Activated naive CD4-positive, alpha-beta T cell treated with anti-CD3 and anti-CD28 coated beads, Interleukin-2, amount 10 ng/mL, durations not matched to agents 7 days and 5 days (primary cell): ENCODE measurements at regions not wholly inside any gene's neighbourhood (a gene's known extent, or its start where the extent isn't known, plus 50 kb on each side); places are given as distances from the start of the nearest gene placed in this dataset.
"Not testable (repeated sequence)": the region's sequence is repeated elsewhere in the genome, so short reads cannot be mapped to it uniquely, and the experiment has no call there.

Experiments used
- CTCF ChIA-PET: fragments of 350-600 bp; sonication (Branson Sonifier 250); formaldehyde crosslinking; loops from one replicate; lab custom pipeline; 2021; ENCODE audit warnings: antibody characterized with exemption; lab: Charles Lee
- DNase-seq: peaks from one replicate; pipeline ENCODE4 v3.0.0-alpha.2; 2020
- H3K27ac Mint-ChIP-seq: one replicate; pipeline ENCODE4 v1.8.0; 2021; ENCODE audit warnings: mild to moderate bottlenecking, moderate library complexity, mixed read lengths
- H3K27me3 Mint-ChIP-seq: one replicate; pipeline ENCODE4 v1.8.0; 2021; ENCODE audit warnings: mild to moderate bottlenecking, mixed read lengths
- H3K36me3 Mint-ChIP-seq: one replicate; pipeline ENCODE4 v1.8.0; 2021; ENCODE audit warnings: mixed read lengths
- H3K4me1 Mint-ChIP-seq: one replicate; pipeline ENCODE4 v1.8.0; 2021; ENCODE audit warnings: mixed read lengths
- H3K4me3 Mint-ChIP-seq: one replicate; pipeline ENCODE4 v1.8.0; 2021; ENCODE audit warnings: mild to moderate bottlenecking, moderate library complexity, mixed read lengths
- H3K9me3 Mint-ChIP-seq: one replicate; pipeline ENCODE4 v1.8.0; 2021; ENCODE audit warnings: mixed read lengths

DNA sequence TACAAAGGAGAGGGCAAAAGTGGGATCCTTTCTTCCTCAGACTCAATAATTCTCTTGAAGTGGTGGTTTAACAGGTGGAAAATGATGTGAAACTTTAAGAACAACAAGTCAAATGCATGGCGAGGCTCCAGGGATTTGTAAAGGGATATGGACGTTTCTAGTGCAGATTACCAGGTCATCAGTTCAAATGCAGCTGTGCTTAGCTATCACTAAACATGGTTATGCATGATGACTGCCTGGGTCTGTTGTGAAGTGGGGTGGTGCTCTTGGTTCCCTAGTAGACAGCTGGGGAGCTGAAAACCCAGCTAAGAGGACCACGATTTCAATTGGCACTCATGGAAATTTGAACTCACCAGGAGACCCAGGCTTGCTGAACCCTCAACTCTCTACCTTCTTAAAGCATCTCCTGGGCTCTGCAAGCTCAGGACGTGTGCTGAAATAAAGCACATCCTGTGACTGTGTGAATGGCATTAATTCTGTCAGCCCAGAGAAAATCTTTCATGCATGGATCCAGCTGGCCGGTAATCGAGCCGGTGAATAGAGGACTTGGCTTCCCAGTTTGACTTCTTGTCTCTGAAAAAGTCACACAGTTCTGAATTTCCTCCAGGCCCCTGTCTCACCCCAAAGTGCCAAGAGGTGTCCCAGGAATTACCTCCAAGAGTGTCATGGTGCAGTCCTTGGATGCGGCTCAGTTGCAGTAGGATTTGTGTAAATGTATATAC lies 146.1 kb downstream of the MTX2 start:
- no peak for DNase-seq
- CTCF ChIA-PET = no interaction called here
- Mint-ChIP-seq H3K27ac (no peak overlapping the region), H3K27me3 (peaks cover 9% of the 10 kb centered on the region), H3K36me3 (no peaks in the 10 kb centered on the region), H3K4me3 (no peak overlapping the region), H3K9me3 (no peaks in the 10 kb centered on the region), H3K4me1 (no peaks in the 10 kb centered on the region)

DNA sequence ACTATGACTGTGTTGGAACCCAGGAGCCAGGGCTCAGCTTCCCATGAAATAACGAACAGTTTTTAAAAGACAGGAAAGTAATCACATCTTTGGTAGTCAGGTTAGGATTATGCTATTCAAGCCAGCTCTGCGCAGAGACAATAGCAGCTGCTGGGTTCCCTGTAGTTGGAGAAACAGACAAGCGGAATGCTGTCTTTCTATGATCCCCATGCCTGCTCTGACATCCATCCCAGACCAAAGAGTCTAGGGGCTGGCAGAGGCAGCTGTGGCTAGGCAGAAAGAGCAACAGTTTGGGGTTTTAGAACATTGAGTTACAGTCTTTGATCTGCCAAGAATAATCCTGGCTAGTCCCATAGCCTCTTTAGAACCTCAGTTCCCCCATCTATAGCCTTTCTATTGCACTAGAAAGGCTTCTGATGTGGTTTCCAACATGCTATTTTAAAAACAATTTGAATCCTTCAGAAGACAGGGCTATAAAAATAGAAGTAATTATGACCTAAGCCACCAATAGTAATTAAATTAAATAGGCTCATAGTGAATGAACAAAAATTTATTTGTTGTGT lies 146.8 kb downstream of the MTX2 start:
- H3K4me3 Mint-ChIP-seq = no peak overlapping the region
- no peaks in the 10 kb centered on the region for H3K9me3 Mint-ChIP-seq
- H3K27ac Mint-ChIP-seq = no peak overlapping the region
- CTCF ChIA-PET = no interaction called here
- no peaks in the 10 kb centered on the region for H3K4me1 Mint-ChIP-seq
- no peaks in the 10 kb centered on the region for H3K36me3 Mint-ChIP-seq
- H3K27me3 Mint-ChIP-seq = peaks cover 6% of the 10 kb centered on the region
- no peak for DNase-seq

DNA sequence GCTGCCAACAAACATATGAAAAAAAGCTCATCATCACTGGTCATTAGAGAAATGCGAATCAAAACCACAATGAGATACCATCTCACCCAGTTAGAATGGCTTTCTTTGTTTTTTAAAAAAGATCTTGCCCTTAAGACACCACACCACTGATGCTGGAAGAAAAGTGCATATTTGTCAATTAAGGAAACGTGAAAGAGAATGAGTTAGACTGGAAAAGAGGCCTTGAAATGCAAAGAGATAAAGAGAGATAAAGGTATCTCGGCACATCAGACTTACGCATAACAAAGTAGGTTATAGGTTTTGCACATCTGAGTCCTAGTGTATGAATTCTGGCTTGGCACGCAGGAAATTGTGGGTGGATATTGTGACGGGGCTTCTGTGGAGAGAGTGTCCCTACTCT lies 149.5 kb downstream of the MTX2 start:
- no peaks in the 10 kb centered on the region for H3K9me3 Mint-ChIP-seq
- CTCF ChIA-PET = no interaction called here
- H3K4me3 Mint-ChIP-seq = no peak overlapping the region
- H3K4me1 Mint-ChIP-seq = no peaks in the 10 kb centered on the region
- peaks cover 6% of the 10 kb centered on the region for H3K27me3 Mint-ChIP-seq
- no peak for DNase-seq
- H3K36me3 Mint-ChIP-seq = no peaks in the 10 kb centered on the region
- no peak overlapping the region for H3K27ac Mint-ChIP-seq

DNA sequence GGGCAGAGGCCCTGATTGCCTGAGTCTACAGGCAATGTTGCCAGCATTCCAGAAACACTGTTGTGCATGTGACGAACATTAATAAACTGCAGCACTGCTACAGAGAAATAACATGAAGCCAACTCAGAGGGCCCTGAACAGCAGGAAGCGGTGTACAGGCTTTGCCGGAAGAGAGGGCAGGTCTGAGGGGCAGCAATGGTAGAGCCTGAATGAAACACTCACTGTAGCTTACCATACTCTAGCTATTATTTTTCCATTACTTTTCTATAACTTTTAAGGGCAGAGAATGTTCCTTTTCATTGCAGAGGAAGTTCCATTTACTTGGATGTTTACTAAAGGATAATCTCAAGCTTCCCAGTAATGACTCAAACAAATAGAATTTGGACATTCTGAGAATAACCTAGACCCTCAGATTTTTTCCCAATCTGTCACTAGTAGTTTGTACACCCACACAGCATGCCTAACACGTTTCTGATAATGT lies 150.4 kb downstream of the MTX2 start:
- Mint-ChIP-seq H3K27me3 (peaks cover 6% of the 10 kb centered on the region), H3K9me3 (no peaks in the 10 kb centered on the region), H3K4me1 (no peaks in the 10 kb centered on the region), H3K4me3 (no peak overlapping the region), H3K36me3 (no peaks in the 10 kb centered on the region), H3K27ac (no peak overlapping the region)
- DNase-seq = no peak
- CTCF ChIA-PET = no interaction called here

DNA sequence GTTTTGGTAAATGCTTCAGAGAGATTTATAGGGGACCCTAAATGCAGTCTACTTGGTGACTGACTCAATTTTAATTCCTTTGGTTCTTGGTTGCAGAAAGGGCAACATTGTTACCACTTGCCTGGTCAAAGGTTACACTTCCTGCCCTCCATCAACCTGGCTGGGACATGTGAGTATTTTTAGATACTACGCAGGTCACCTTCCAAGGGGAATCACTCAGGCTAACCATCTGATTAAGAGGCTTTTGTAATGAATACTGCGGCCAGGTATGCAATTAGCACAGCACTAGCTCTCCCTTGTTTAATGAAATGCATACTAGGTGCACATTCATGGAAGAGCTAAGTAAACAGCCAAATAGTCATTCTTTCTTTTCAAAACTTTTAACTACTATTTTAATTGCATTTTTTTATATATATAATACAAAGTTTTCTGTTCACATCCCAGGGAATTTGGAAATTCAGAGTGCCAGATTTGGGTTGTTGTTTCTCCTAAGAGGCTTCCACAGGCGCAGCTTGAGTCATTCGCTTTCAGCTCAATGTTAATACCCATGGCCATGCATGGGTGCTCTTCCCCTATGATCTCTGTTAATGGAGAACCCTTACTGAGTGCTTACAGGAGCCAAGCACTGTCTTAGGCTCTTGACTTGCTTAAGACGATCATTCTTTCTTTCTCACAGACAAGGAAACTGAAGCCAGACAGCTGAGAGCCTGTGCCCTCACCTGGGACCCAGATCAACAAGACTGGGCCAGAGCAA lies 152.2 kb downstream of the MTX2 start:
- H3K27me3 Mint-ChIP-seq = peaks cover 6% of the 10 kb centered on the region
- CTCF ChIA-PET = interaction anchor here (0.6 to 0.9 kb wide), 2 partner anchors 33 kb away, joined by 3 to 4 read pairs; no protein-coding TSS in a partner anchor
- no peak overlapping the region for H3K27ac Mint-ChIP-seq
- H3K4me3 Mint-ChIP-seq = no peak overlapping the region
- DNase-seq = no peak
- no peaks in the 10 kb centered on the region for H3K9me3 Mint-ChIP-seq
- H3K36me3 Mint-ChIP-seq = no peaks in the 10 kb centered on the region
- H3K4me1 Mint-ChIP-seq = no peaks in the 10 kb centered on the region

DNA sequence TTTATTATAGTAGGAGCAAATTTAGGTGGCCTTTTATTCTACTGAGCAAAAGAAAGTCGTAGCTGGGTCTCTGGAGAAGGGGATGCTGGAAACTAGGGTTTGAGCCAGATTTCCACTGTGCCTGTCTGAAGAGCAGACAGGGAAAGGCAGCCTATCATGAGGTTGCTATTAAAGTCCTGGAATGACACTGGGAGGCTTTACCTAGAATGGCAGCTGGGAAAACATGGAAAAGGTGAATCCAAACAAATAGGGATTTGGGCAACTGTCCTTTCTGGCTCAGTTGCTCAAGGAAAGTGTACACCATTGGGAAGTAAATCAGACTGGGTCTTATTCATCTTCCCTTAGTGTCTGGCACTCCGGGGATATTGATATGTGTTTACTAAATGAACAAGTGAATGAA lies 154.6 kb downstream of the MTX2 start:
- Mint-ChIP-seq H3K27me3 (peaks cover 10% of the 10 kb centered on the region), H3K27ac (no peak overlapping the region), H3K36me3 (no peaks in the 10 kb centered on the region), H3K4me1 (no peaks in the 10 kb centered on the region), H3K9me3 (no peaks in the 10 kb centered on the region), H3K4me3 (no peak overlapping the region)
- no peak for DNase-seq
- CTCF ChIA-PET = no interaction called here

DNA sequence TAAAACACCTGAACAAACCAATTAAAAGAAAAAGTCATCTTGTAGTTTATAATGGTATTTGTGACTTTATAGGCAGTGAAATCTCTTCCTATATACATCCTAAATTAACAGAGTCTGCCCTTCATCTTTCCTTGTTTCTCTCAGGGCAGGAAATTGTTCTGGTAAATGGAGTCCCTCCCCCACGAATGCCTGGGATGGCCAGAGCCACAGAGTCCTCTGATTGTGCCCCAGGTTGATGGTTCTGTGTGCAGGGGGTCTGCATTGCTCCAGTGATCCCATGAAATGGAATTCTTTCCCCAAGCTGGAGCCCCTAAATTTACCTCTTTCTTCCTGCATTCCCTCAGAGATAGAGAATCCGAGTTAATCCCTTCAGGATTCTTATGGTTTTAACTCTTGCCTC lies 155.5 kb downstream of the MTX2 start:
- DNase-seq = no peak
- CTCF ChIA-PET = interaction anchor here (1.1 kb wide), 1 partner anchor 30 kb away, joined by 3 read pairs; no protein-coding TSS in a partner anchor
- Mint-ChIP-seq H3K27me3 (peaks cover 10% of the 10 kb centered on the region), H3K27ac (no peak overlapping the region), H3K9me3 (no peaks in the 10 kb centered on the region), H3K4me3 (no peak overlapping the region), H3K4me1 (no peaks in the 10 kb centered on the region), H3K36me3 (no peaks in the 10 kb centered on the region)

DNA sequence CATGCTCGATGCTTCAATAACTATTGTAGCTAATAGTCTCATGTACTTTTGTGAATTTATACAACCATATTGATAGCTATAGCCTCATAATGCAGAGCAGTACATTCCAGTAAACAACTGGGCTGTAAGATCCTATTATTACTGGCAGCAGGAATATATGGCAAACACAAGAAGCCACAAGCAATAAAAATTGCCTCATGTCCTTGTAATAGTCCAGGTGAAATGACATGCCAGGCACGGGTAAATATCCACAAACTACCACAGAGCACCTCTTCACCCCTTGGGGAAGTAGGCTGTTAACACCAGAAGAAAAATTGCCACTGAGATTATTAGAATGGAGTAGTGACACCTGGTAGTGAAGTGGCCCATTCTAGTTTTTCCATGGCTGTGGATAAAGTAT lies 158.3 kb downstream of the MTX2 start:
- Mint-ChIP-seq H3K36me3 (no peaks in the 10 kb centered on the region), H3K27me3 (peaks cover 5% of the 10 kb centered on the region), H3K27ac (no peak overlapping the region), H3K4me3 (no peak overlapping the region), H3K9me3 (no peaks in the 10 kb centered on the region), H3K4me1 (no peaks in the 10 kb centered on the region)
- no peak for DNase-seq
- CTCF ChIA-PET = no interaction called here

DNA sequence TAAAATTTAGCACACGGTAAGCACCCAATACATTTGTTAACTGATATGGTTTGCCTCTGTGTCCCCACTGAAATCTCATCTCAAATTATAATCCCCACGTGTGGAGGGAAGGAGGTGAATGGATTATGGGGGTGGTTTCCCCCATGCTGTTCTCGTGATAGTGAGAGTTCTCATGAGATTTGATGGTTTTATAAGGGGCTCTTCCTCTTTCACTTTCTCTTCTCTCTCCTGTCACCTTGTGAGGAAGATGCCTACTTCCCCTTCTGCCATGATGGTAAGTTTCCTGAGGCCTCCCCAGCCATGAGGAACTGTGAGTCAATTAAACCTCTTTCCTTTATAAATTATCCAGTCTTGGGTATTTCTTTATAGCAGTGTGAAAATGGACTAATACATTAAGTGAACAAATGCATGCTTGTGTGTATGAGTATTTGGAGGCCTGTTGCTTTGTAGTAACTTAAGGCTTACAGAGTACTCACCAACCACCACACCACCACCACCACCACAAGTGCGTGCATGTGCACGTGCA lies 159.8 kb downstream of the MTX2 start:
- H3K4me1 Mint-ChIP-seq, H3K4me3 Mint-ChIP-seq, DNase-seq, H3K27me3 Mint-ChIP-seq, CTCF ChIA-PET, H3K9me3 Mint-ChIP-seq, H3K27ac Mint-ChIP-seq, H3K36me3 Mint-ChIP-seq: not testable (repeated sequence)

DNA sequence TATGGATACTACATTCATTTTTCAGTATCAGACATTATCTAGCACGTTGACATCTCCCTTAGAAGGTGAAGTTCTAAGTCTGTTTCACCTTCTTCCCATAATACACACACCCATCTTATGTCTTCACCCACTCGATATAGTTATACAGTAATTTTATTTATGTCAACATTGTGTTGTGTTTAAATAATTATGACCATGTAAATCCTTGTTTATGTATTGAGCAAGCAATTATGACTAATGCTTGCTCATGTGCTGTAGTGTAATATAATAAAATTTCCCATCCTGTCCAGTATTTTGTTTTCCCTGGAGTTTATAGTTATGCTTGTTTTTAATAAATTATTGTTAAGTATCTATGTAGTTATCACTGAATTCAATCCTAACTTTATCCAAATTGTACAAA lies 163.2 kb downstream of the MTX2 start:
- Mint-ChIP-seq H3K9me3 (peaks cover 1% of the 10 kb centered on the region), H3K27ac (no peak overlapping the region), H3K36me3 (no peaks in the 10 kb centered on the region), H3K4me3 (no peak overlapping the region), H3K4me1 (no peaks in the 10 kb centered on the region), H3K27me3 (no peaks in the 10 kb centered on the region)
- DNase-seq = no peak
- CTCF ChIA-PET = no interaction called here

DNA sequence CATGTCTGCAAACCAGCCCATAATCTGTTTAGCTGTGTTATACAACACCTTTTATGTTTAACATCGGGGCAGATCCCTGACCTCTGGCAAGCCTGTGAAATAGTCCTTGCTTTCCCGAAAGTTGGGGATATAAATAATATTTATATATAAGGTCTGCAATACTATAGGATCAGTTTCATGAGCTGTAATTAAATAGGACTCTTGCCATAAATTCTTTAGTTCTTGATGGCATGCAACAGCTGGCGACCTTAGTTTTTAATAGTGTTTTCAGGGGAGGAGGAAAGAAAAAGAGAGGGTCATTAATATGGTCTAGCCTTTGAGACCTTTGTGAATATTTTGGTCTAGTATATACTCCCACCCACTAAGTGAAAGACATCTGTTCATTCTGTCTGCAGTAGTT lies 166.5 kb downstream of the MTX2 start:
- H3K4me1 Mint-ChIP-seq = no peaks in the 10 kb centered on the region
- DNase-seq = no peak
- no peaks in the 10 kb centered on the region for H3K36me3 Mint-ChIP-seq
- CTCF ChIA-PET = no interaction called here
- peaks cover 1% of the 10 kb centered on the region for H3K9me3 Mint-ChIP-seq
- H3K27me3 Mint-ChIP-seq = no peaks in the 10 kb centered on the region
- no peak overlapping the region for H3K27ac Mint-ChIP-seq
- H3K4me3 Mint-ChIP-seq = no peak overlapping the region

DNA sequence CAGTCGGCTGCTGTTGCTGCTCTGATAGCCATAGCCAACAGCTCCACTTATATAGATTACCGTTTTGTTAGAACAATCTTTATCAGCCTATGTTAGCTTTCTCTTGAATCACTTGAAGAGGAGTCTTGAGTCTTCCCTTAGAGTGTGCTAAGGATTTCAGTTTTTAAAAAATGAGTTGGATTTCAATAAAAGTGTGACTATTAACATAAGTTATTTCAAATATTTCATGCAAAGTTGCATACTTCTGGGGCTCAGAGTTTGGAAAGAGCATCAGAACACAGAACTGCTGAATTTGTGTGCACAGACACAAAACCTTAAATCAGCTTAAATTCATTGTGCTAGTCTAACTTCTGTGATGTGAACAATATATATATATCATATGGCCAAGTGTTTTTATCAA lies 174.7 kb downstream of the MTX2 start:
- no peaks in the 10 kb centered on the region for H3K36me3 Mint-ChIP-seq
- no peaks in the 10 kb centered on the region for H3K27me3 Mint-ChIP-seq
- no peak overlapping the region for H3K4me3 Mint-ChIP-seq
- no peak overlapping the region for H3K27ac Mint-ChIP-seq
- H3K4me1 Mint-ChIP-seq = no peaks in the 10 kb centered on the region
- H3K9me3 Mint-ChIP-seq = no peaks in the 10 kb centered on the region
- no peak for DNase-seq
- CTCF ChIA-PET = no interaction called here

DNA sequence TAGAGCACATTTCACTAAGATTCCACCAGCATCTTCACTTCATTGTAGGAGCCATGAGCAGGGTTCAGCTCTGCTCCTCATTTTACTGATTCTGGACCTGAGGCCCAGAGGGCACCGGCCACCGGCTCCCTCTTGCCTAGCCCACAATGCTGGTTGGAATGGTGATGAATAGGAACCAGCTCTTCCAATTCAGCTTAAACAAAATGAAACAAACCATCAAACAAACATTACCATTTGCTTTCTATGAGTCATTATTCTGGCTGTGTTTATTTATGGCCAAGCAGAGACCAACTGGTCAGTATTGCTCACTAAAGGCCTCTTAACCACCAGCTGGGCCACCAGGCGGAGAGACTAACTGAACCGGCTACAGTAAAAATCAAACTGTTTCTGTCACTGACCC lies 176.7 kb downstream of the MTX2 start:
- Mint-ChIP-seq H3K4me1 (no peaks in the 10 kb centered on the region), H3K9me3 (no peaks in the 10 kb centered on the region), H3K27me3 (no peaks in the 10 kb centered on the region), H3K4me3 (no peak overlapping the region), H3K36me3 (no peaks in the 10 kb centered on the region), H3K27ac (no peak overlapping the region)
- DNase-seq = no peak
- CTCF ChIA-PET = interaction anchor here (1.6 to 2.1 kb wide), 2 partner anchors 9 to 11 kb away, joined by 4 to 9 read pairs; no protein-coding TSS in a partner anchor

DNA sequence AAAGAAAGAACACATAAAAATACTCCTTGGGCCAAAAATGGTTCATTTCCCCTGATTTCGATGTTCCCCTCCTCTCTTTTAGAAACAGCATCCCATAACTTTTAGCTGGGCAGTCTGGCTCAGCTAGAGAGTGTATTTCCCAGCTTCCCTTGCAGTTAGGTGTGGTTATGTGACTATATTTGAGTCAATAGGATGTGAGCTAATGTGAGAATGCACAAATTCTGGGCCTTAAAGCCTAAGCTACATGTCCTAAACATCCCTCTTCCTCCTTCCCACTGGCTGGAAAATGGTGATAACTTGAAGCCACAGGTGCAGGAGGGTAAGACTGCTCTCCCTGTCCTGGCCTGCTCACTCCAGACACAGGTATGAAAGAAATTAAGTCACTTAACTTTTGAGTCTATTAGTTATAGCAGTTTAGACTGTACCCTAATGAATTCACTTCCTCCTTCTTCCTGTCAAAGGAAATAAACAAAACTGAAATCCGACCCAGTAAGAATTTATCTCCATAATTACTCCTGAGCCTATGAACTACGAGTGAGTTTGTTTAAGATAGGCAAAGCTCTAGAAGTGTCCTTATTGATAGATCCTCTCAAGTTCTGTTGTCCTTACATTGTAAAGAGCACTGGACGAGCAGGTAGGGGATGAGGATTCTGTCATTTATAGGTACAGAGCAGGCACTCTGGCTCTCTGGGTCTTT lies 177.6 kb downstream of the MTX2 start:
- Mint-ChIP-seq H3K9me3 (no peaks in the 10 kb centered on the region), H3K27me3 (peaks cover 3% of the 10 kb centered on the region)
- CTCF ChIA-PET = interaction anchor here (1.2 to 2.1 kb wide), 4 partner anchors 8 to 108 kb away, joined by 3 to 9 read pairs (median 4); no protein-coding TSS in a partner anchor

More for the DNA sequence above, 177.6 kb downstream of the MTX2 start:
- H3K36me3 Mint-ChIP-seq = no peaks in the 10 kb centered on the region
- no peak overlapping the region for H3K27ac Mint-ChIP-seq
- no peak overlapping the region for H3K4me3 Mint-ChIP-seq
- no peaks in the 10 kb centered on the region for H3K4me1 Mint-ChIP-seq
- no peak for DNase-seq
